GM12875 (cell line): ENCODE measurements at regions not wholly inside any gene's neighbourhood (a gene's known extent, or its start where the extent isn't known, plus 50 kb on each side); places are given as distances from the start of the nearest gene placed in this dataset.

Experiments used
- H3K4me3 ChIP-seq: one replicate; pipeline ENCODE4 v1.5.1; 2011; ENCODE audit warnings: low read depth, low read length, control low read depth
- TF ChIP-seq, protein P1 (sequence below): IDR thresholded peaks from 2 replicates; pipeline ENCODE4 v1.5.1; 2011; ENCODE audit warnings: low read depth, mild to moderate bottlenecking, control low read depth, inconsistent platforms, low read length, moderate library complexity, borderline replicate concordance; ENCODE audit not compliant: insufficient read depth

DNA sequence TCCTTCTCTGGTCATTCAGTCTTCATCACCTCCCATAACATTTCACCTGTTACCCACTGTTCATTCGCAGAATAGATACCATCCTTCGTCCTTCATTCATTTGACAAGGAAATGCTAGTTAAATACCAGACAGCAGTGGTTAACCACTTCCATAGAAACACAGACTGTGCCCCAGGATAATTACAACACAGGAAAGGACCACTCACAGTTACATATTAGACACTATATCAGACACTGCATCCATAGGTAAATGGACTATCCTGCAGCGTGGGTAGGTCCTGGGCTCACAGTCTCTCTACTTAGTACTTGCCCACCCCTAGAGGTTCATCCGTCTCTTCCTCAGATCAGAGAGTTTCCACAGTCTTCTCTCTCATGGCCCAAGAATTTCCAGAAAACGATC lies 1044.6 kb downstream of the VRK1 start:
- TF ChIP-seq, protein P1, sequence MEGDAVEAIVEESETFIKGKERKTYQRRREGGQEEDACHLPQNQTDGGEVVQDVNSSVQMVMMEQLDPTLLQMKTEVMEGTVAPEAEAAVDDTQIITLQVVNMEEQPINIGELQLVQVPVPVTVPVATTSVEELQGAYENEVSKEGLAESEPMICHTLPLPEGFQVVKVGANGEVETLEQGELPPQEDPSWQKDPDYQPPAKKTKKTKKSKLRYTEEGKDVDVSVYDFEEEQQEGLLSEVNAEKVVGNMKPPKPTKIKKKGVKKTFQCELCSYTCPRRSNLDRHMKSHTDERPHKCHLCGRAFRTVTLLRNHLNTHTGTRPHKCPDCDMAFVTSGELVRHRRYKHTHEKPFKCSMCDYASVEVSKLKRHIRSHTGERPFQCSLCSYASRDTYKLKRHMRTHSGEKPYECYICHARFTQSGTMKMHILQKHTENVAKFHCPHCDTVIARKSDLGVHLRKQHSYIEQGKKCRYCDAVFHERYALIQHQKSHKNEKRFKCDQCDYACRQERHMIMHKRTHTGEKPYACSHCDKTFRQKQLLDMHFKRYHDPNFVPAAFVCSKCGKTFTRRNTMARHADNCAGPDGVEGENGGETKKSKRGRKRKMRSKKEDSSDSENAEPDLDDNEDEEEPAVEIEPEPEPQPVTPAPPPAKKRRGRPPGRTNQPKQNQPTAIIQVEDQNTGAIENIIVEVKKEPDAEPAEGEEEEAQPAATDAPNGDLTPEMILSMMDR: no peak
- no peak overlapping the region for H3K4me3 ChIP-seq

DNA sequence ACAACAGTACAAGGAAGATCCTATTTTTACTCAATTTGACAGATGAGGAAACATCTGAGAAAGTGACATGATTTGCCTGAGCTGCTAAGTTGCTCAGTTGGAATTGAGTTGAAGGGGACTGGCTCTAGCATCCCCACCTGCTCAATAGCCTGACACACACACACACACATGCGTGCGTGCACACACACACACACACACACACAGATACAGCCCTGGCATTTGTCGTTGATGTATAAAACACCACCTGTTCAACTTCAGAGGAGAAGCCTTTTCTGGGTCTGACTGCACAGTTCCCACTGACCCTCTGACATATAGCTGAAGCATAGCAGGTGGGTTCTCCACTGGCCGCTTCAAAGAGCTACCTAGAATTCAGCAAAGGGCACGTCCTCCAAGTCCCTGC lies 1045.9 kb downstream of the VRK1 start:
- TF ChIP-seq, protein P1: no peak
- no peak overlapping the region for H3K4me3 ChIP-seq

DNA sequence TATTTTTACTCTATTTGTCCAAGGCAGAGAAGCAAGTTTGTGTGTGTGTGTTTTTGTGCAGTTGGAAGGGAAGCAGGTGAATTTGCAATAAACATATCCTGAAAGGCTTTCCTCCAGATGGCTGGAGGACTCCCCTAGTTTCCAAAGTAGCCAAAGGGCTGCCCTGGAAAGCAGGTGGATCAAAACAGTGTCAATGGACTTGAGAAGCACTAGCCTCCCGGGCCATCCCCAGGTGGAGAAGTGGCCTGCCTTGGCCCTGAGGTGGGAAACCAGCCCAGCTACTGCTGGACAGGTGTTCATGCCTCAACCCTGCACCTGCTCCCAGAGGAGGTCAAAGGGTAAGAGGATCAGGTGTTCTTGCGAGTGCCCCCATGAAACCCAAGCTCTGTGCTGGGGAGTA lies 1046.9 kb downstream of the VRK1 start:
- no peak overlapping the region for H3K4me3 ChIP-seq
- TF ChIP-seq, protein P1: no peak

DNA sequence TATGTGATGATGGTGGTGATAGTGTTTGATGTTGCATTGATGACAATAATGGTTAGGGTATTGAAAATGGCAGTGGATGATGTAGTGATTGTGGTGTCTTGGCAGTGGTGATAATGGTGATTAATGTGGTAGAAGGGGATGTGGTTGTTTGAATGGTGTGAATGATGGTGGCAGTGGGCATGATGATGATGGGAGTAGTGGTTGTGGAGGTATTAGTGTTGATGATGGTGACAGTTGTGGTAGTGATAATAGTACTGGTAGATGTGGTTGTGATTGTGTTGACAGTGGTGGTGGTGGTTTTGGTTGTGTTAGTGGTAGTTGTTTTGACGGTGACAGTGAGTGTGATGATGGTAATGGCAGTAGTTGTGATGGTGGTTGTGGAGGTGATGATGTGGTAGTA lies 1049.0 kb downstream of the VRK1 start:
- TF ChIP-seq, protein P1: no peak
- no peak overlapping the region for H3K4me3 ChIP-seq

DNA sequence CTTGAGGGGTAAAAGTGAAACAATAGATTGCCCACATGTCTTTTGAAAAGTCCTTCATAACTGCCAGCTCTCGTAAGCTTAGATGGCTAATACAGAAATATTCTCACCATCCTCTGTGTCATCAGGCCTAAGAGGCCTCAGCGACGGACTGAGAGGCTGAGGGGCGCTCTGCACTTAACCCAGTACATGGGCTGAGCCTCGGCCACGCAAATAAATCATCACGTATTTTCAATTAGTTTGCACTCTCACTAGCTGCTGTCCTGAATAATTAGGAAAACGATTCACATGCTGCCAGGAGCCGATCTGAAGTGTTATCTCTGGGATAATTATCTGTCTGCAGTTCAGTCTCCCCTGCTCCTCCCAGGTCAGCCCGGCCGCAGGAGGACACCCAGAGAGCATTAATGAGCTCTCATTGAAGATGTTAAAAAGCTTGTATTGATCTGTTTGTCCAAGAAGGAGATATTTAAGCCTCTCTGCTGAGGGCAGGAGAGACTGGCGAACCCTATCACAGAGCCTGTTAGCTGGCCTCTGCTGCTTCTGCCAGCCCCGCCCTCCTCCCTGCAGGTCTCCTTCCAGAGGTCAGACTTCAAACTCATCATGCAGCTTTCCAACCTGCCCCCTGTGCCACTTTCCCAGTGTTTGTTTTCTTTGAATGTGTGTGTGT lies 1051.3 kb downstream of the VRK1 start:
- TF ChIP-seq, protein P1: no peak
- no peak overlapping the region for H3K4me3 ChIP-seq

DNA sequence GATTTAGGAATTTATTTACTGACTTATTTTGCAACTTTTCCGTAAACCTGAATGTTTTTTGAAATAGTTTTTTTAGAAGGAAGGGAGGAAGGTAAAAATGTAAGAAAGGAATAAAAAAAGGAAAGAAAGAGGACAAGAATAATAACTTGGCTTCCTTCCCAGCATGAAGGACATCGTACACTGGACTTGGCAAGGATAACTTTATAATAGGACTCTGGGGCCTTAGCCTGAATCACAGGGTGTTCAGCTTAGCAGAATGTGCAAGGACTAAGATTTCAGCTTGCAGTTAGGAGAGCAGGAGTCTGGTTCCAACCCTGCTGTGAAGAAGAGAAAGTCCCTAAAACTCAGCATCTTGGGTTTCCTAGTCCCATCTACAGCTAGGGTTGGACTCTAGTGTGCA lies 1053.3 kb downstream of the VRK1 start:
- TF ChIP-seq, protein P1: no peak
- no peak overlapping the region for H3K4me3 ChIP-seq

DNA sequence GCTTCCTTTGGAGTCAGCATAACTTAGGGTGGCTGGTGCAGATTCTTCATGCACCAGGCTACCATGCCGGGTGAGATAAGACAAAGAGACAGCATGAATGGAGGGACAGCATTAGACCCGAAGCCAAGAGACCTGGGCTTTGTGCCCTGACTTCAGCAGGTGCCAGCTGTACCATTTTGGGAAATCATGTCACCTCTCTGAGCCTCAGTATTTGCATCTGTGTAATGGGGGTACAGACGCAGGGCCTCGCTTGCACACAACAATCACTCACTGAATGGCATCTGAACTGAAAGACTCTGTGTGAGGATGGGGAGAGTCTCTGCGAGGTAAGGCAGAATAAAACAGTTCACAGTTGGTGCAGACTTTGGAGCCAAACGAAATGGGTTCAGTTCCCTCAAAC lies 1053.7 kb downstream of the VRK1 start:
- TF ChIP-seq, protein P1: no peak
- no peak overlapping the region for H3K4me3 ChIP-seq
